ENCODE measurements at regions not wholly inside any gene's neighbourhood (a gene's known extent, or its start where the extent isn't known, plus 50 kb on each side); places are given as distances from the start of the nearest gene placed in this dataset.

DNA sequence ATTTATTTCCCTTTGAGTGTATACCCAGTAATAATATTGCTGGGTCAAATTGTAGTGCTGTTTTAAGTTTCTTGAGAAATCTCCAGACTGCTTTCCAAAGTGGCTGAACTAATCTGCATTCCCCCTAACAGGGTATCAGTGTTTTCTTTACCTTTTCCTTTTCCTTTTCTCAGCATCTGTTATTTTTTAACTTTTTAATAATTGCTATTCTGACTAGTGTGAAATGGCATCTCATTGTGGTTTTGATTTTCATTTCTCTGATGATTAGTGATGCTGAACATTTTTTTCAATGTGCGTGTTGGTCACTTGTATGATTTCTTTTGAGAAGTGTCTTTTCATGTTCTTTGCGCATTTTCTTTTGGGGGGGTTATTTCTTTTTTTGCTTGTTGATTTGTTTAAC lies 374.9 kb upstream of the BRINP3 start:
- TF ChIP-seq, protein P1, sequence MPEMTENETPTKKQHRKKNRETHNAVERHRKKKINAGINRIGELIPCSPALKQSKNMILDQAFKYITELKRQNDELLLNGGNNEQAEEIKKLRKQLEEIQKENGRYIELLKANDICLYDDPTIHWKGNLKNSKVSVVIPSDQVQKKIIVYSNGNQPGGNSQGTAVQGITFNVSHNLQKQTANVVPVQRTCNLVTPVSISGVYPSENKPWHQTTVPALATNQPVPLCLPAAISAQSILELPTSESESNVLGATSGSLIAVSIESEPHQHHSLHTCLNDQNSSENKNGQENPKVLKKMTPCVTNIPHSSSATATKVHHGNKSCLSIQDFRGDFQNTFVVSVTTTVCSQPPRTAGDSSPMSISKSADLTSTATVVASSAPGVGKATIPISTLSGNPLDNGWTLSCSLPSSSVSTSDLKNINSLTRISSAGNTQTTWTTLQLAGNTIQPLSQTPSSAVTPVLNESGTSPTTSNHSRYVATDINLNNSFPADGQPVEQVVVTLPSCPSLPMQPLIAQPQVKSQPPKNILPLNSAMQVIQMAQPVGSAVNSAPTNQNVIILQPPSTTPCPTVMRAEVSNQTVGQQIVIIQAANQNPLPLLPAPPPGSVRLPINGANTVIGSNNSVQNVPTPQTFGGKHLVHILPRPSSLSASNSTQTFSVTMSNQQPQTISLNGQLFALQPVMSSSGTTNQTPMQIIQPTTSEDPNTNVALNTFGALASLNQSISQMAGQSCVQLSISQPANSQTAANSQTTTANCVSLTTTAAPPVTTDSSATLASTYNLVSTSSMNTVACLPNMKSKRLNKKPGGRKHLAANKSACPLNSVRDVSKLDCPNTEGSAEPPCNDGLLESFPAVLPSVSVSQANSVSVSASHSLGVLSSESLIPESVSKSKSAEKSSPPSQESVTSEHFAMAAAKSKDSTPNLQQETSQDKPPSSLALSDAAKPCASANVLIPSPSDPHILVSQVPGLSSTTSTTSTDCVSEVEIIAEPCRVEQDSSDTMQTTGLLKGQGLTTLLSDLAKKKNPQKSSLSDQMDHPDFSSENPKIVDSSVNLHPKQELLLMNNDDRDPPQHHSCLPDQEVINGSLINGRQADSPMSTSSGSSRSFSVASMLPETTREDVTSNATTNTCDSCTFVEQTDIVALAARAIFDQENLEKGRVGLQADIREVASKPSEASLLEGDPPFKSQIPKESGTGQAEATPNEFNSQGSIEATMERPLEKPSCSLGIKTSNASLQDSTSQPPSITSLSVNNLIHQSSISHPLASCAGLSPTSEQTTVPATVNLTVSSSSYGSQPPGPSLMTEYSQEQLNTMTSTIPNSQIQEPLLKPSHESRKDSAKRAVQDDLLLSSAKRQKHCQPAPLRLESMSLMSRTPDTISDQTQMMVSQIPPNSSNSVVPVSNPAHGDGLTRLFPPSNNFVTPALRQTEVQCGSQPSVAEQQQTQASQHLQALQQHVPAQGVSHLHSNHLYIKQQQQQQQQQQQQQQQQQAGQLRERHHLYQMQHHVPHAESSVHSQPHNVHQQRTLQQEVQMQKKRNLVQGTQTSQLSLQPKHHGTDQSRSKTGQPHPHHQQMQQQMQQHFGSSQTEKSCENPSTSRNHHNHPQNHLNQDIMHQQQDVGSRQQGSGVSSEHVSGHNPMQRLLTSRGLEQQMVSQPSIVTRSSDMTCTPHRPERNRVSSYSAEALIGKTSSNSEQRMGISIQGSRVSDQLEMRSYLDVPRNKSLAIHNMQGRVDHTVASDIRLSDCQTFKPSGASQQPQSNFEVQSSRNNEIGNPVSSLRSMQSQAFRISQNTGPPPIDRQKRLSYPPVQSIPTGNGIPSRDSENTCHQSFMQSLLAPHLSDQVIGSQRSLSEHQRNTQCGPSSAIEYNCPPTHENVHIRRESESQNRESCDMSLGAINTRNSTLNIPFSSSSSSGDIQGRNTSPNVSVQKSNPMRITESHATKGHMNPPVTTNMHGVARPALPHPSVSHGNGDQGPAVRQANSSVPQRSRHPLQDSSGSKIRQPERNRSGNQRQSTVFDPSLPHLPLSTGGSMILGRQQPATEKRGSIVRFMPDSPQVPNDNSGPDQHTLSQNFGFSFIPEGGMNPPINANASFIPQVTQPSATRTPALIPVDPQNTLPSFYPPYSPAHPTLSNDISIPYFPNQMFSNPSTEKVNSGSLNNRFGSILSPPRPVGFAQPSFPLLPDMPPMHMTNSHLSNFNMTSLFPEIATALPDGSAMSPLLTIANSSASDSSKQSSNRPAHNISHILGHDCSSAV (CRISPR knock-in tag; IDR thresholded peaks at IDR 0.05; ENCODE audit: borderline replicate concordance): no peak
- TF ChIP-seq ELF4 (CRISPR knock-in tag; IDR thresholded peaks at IDR 0.05; ENCODE audit: borderline replicate concordance): no peak

Measured in HepG2 (cell line).